ENCODE measurements at regions not wholly inside any gene's neighbourhood (a gene's known extent, or its start where the extent isn't known, plus 50 kb on each side); places are given as distances from the start of the nearest gene placed in this dataset.

DNA sequence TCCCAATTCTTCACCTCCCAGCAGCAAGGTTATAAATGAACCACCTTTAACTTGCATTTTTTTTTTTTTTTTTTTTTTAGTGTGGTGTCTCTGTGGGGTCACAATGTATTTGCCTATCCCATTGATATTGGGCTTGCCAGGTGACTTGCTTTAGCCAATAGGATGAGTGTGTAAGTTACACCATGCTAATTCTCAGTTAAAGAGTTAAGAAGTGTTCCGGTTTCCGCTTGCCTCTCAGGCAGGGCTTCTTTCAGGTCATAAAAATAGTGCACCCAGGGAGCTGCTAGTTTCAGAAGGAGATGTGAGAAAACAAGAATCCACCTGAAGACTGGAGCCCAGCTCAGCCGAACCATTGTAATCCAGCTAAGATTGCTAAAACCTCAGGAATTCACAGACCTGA is 84.2 kb upstream of the PTPRD start:
- TF ChIP-seq SIN3A (IDR thresholded peaks at IDR 0.05; ENCODE audit: borderline replicate concordance, insufficient read depth, low read length) (no peak), POLR2AphosphoS5 (IDR thresholded peaks at IDR 0.05; ENCODE audit: low read depth, low read length) (no peak)

DNA sequence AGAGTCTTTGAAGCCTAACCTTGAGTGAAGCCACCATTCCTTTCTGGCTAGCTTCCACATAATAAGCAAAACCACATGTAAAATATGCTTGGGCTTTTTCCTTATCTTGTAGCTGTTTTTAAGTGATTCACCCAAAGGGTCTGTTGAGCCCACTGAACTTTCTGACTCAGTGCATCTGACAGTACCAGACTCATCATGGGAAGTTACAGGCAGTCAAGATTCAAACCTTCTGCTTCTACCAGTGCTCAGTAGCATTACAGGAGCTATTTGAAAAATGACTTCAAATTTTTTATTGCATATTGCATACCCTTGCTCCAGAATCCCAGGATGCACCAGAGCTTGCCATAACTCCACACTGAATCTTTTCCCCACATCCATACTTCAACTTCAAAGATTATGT is 87.5 kb upstream of the PTPRD start:
- TF ChIP-seq SIN3A (IDR thresholded peaks at IDR 0.05; ENCODE audit: borderline replicate concordance, insufficient read depth, low read length) (no peak), FOXP2 (optimal IDR thresholded peaks at IDR 0.05; ENCODE audit: borderline replicate concordance, extremely low read depth, extremely low read length, insufficient read depth) (no peak), POLR2AphosphoS5 (IDR thresholded peaks at IDR 0.05; ENCODE audit: low read depth, low read length) (no peak)
- TF ChIP-seq, protein P1, sequence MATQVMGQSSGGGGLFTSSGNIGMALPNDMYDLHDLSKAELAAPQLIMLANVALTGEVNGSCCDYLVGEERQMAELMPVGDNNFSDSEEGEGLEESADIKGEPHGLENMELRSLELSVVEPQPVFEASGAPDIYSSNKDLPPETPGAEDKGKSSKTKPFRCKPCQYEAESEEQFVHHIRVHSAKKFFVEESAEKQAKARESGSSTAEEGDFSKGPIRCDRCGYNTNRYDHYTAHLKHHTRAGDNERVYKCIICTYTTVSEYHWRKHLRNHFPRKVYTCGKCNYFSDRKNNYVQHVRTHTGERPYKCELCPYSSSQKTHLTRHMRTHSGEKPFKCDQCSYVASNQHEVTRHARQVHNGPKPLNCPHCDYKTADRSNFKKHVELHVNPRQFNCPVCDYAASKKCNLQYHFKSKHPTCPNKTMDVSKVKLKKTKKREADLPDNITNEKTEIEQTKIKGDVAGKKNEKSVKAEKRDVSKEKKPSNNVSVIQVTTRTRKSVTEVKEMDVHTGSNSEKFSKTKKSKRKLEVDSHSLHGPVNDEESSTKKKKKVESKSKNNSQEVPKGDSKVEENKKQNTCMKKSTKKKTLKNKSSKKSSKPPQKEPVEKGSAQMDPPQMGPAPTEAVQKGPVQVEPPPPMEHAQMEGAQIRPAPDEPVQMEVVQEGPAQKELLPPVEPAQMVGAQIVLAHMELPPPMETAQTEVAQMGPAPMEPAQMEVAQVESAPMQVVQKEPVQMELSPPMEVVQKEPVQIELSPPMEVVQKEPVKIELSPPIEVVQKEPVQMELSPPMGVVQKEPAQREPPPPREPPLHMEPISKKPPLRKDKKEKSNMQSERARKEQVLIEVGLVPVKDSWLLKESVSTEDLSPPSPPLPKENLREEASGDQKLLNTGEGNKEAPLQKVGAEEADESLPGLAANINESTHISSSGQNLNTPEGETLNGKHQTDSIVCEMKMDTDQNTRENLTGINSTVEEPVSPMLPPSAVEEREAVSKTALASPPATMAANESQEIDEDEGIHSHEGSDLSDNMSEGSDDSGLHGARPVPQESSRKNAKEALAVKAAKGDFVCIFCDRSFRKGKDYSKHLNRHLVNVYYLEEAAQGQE (IDR thresholded peaks at IDR 0.05; ENCODE audit: insufficient read depth in 1 of 2, low read depth in 2 of 2, low read length in 2 of 2), result no peak

DNA sequence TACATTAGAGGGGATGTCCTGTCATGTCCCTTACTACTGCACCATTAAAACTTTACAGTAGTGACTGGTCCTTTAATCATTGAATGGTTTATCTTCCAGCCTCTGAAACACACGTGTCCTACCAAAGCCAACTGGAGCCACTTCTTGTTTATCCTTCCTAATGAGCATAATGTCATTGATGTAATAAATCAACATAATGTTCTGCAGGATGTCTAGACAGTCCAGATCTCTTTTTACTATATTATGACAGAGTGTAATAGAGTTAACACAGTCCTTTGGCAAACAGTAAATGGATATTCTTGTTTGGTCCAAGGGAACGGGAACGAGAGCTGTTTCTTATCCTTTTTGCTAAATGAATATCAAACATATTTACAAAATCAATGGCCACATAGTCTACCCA is 88.1 kb upstream of the PTPRD start:
- no peak for TF ChIP-seq SIN3A (IDR thresholded peaks at IDR 0.05; ENCODE audit: borderline replicate concordance, insufficient read depth, low read length)

DNA sequence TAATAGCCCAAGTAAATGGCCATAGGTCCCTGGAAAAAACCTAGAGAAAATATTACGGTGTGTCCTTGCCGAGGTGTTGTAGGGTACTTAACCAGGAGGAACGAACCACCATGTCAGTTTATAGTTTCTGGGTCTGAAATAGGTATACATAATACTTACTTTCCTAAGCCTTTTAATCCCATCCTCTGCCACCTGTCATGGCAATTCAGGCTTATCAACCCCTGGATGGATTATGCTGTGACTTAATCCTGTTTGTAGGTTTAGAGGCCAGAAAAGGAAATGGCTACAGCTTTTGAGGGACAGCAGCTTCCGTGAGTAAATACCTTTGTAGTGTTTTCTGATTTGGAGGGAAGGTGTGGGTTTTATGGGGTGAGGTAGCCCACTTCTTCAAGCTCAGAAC is 89.1 kb upstream of the PTPRD start:
- TF ChIP-seq TAF1 (IDR thresholded peaks at IDR 0.05; ENCODE audit: borderline replicate concordance, insufficient read depth, low read length), result no peak
- TF ChIP-seq FOXP2 (optimal IDR thresholded peaks at IDR 0.05; ENCODE audit: borderline replicate concordance, extremely low read depth, extremely low read length, insufficient read depth), result no peak
- TF ChIP-seq, protein P1 (IDR thresholded peaks at IDR 0.05; ENCODE audit: insufficient read depth in 1 of 2, low read depth in 2 of 2, low read length in 2 of 2), result no peak
- TF ChIP-seq POLR2AphosphoS5 (IDR thresholded peaks at IDR 0.05; ENCODE audit: low read depth, low read length), result no peak
- no peak for TF ChIP-seq SIN3A (IDR thresholded peaks at IDR 0.05; ENCODE audit: borderline replicate concordance, insufficient read depth, low read length)

DNA sequence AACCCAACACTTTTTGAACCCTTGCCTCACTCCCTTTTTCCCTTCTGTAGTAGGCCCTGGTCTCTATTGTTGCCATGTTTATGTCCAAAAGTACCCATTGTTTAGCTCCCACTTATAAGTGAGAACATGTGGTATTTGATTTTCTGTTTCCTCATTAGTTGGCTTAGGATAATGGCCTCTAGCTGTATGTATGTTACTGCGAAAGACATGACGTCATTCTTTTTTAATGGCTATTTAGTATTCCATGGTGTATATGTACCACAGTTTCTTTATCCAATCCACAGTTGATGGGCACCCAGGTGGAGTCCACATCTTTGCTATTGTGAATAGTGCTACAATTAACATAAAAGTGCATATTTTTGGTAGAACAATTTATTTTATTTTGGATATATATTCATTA is 90.3 kb upstream of the PTPRD start:
- TF ChIP-seq, protein P1 (IDR thresholded peaks at IDR 0.05; ENCODE audit: insufficient read depth in 1 of 2, low read depth in 2 of 2, low read length in 2 of 2), result no peak
- TF ChIP-seq TAF1 (IDR thresholded peaks at IDR 0.05; ENCODE audit: borderline replicate concordance, insufficient read depth, low read length), result no peak
- no peak for TF ChIP-seq POLR2AphosphoS5 (IDR thresholded peaks at IDR 0.05; ENCODE audit: low read depth, low read length)
- no peak for TF ChIP-seq SIN3A (IDR thresholded peaks at IDR 0.05; ENCODE audit: borderline replicate concordance, insufficient read depth, low read length)
- TF ChIP-seq FOXP2 (optimal IDR thresholded peaks at IDR 0.05; ENCODE audit: borderline replicate concordance, extremely low read depth, extremely low read length, insufficient read depth), result no peak

DNA sequence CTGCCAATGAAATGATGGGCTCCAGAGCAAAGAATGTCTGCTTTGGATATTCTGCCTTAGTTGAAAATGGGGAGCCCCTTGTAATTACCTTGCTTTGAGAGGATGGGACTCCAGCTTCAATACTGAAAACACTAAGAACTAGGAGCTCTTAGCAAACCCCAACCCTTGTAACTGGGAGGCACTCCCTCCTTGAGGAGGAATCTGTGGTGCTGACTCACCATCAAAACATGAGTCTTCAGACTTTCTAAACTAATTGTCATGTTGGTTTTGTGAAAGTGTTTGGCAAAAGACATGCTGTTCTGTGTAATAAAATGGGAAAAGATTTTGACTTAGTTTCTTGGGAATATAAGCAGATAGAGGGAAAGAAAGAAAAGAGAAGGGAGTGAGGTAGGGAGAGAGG is 91.9 kb upstream of the PTPRD start:
- TF ChIP-seq TAF1 (IDR thresholded peaks at IDR 0.05; ENCODE audit: borderline replicate concordance, insufficient read depth, low read length) (no peak), SIN3A (IDR thresholded peaks at IDR 0.05; ENCODE audit: borderline replicate concordance, insufficient read depth, low read length) (no peak), POLR2AphosphoS5 (IDR thresholded peaks at IDR 0.05; ENCODE audit: low read depth, low read length) (no peak), FOXP2 (optimal IDR thresholded peaks at IDR 0.05; ENCODE audit: borderline replicate concordance, extremely low read depth, extremely low read length, insufficient read depth) (no peak)
- TF ChIP-seq, protein P1 (IDR thresholded peaks at IDR 0.05; ENCODE audit: insufficient read depth in 1 of 2, low read depth in 2 of 2, low read length in 2 of 2), result no peak

Data from PFSK-1 (cell line).